GM12873 (cell line): ENCODE measurements at regions not wholly inside any gene's neighbourhood (a gene's known extent, or its start where the extent isn't known, plus 50 kb on each side); places are given as distances from the start of the nearest gene placed in this dataset.

Experiments used
- CTCF ChIP-seq: IDR thresholded peaks from 2 replicates; pipeline ENCODE4 v1.5.1; 2012; ENCODE audit warnings: low read depth, mild to moderate bottlenecking, moderate library complexity, low read length, control low read depth; ENCODE audit not compliant: insufficient read depth; ENCODE audit errors: missing control alignments

GRCh38 chr13:80054806-80055205 lies 286.1 kb downstream of the SPRY2 start:
- TF ChIP-seq CTCF, result no peak

- no peak for TF ChIP-seq CTCF
These were observed 288.6 kb downstream of the SPRY2 start for GRCh38 chr13:80052286-80052685.

- TF ChIP-seq CTCF, result no peak
These were observed 290.7 kb downstream of the SPRY2 start for GRCh38 chr13:80050252-80050651.

- TF ChIP-seq CTCF, result no peak
These were observed 292.1 kb downstream of the SPRY2 start for GRCh38 chr13:80048802-80049201.

GRCh38 chr13:80048030-80048429 lies 292.9 kb downstream of the SPRY2 start:
- TF ChIP-seq CTCF, result no peak

- TF ChIP-seq CTCF, result no peak
These were observed 293.5 kb downstream of the SPRY2 start for GRCh38 chr13:80047406-80047805.

GRCh38 chr13:80040981-80041317 lies 300.0 kb downstream of the SPRY2 start:
- no peak for TF ChIP-seq CTCF

- TF ChIP-seq CTCF, result no peak
These were observed 300.5 kb downstream of the SPRY2 start for GRCh38 chr13:80040196-80040980.
